NCI-H2107 treated with DMSO at 0.1 percent for 48 hours (cell line): ENCODE measurements at regions not wholly inside any gene's neighbourhood (a gene's known extent, or its start where the extent isn't known, plus 50 kb on each side); places are given as distances from the start of the nearest gene placed in this dataset.

Experiments
- DNase-seq: peaks from one replicate; lab custom pipeline; 2025; ENCODE audit not compliant: unreplicated experiment; lab: John Stamatoyannopoulos, UW

GRCh38 chr20:57794600-57795341, 85.0 kb upstream of the PMEPA1 start:
- no peak for DNase-seq

DNA sequence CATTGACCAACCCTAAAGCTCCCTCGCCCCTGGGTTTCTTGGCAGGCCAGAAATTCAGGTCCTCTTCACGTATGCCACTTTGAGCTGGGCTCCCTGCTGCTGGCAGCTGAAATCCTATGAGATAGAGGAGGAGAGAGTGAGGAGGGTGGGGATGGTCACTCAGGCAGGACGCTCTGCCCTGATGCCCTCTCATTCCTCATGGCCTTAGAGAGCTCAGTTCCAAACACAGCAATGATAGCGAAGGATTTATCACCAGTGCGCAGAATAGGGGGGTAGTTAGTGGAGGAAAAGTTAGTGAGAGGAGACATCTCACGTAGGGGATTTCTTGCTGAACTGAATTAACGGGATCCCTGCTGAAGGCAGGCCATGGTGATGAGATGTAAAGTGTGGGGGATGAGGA, 84.2 kb upstream of the PMEPA1 start:
- DNase-seq: no peak

DNA sequence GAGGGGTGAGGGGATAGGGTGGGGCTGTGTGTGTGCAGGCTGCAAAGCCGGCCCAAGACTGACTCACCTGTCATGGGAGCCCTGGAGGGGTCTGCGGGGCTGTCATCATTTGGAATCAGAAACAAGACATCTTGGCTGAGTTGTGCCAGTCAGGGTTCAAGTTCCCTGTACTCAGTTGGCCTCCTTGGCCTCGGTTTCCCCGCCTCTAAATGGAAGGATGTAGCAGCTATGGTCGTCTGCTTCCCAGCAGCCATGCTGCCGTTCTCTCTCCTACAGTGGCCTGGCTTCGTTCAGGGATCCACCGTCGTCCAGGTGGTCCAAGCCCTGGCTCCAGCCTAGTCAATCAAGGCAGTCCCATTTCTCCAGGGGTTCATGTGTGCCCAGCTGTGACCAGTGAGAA, 83.6 kb upstream of the PMEPA1 start:
- DNase-seq: no peak

DNA sequence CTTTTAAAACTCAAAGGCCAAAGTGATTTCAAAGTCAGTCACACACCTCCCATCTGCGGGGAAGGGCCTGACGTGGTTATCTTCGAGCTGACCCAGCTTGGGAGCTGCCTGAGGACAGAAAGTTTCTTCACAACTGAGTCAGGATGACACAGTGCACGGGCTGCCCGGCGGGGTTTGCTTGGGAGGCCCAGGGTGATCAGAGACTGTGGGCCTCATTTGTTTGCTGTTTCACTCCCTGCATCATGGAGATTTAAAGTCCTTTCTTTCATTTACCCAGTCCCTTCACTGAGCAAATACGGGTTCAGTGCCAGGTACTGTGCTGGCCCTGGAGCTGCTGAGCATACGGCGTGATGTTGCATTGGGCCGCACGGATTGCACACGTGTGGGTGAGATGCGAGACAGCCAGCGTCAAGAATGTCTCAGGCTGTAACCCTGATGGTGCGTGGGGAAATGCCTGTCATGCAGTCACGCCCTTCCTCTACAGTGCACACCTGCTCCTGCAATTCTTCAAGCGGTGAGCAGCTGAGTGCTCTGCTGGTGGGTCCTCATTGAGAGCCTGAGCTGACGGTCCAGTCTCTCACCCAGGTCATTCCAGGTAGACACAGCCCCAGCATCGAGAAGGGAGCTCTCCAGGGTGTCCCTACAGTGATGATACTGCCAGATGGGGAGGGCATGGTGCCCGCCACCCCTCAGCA, 82.7 kb upstream of the PMEPA1 start:
- DNase-seq: no peak

- no peak for DNase-seq
Observed at GRCh38 chr20:57791966-57792365, 82.2 kb upstream of the PMEPA1 start.

DNA sequence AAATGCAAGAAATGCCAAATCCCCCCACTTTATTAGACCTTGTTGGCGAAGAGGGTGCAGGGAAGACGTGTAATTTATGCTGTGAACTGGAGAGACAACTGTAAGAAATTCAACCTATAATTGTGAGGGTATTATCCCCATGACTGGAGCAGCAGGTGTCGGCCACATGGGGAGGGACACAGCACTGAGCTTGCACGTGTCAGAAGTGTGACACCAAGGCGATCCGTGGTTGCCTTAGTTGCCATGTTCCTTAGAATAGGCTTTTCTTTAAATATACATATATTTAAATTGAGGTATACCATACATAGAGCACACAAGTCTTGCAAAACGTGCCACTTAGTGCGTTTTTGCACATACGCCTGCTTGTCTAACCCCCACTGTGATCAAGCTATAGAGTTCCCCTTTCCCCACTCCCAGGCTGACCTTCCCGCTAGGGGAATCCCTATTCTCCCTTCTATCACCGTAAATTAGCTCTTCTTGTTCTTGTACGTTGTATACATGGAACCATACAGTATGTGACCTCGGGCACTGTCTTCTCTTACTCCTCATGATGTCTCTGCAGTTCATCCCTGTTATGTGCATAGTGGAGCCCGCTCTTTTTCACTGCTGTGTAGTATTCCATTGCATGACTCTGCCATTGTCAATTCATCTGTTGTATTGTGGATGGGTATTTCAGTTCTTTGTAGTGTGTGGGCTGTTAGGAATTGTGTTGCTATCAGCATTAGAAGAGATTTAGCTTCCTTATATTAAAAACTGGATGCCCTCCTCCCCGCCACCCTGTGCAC, 81.6 kb upstream of the PMEPA1 start:
- DNase-seq: no peak

GRCh38 chr20:57790176-57790575, 80.4 kb upstream of the PMEPA1 start:
- DNase-seq: no peak

GRCh38 chr20:57788936-57789613, 79.3 kb upstream of the PMEPA1 start:
- no peak for DNase-seq

- DNase-seq: no peak
Observed at GRCh38 chr20:57787990-57788781, 78.4 kb upstream of the PMEPA1 start.

DNA sequence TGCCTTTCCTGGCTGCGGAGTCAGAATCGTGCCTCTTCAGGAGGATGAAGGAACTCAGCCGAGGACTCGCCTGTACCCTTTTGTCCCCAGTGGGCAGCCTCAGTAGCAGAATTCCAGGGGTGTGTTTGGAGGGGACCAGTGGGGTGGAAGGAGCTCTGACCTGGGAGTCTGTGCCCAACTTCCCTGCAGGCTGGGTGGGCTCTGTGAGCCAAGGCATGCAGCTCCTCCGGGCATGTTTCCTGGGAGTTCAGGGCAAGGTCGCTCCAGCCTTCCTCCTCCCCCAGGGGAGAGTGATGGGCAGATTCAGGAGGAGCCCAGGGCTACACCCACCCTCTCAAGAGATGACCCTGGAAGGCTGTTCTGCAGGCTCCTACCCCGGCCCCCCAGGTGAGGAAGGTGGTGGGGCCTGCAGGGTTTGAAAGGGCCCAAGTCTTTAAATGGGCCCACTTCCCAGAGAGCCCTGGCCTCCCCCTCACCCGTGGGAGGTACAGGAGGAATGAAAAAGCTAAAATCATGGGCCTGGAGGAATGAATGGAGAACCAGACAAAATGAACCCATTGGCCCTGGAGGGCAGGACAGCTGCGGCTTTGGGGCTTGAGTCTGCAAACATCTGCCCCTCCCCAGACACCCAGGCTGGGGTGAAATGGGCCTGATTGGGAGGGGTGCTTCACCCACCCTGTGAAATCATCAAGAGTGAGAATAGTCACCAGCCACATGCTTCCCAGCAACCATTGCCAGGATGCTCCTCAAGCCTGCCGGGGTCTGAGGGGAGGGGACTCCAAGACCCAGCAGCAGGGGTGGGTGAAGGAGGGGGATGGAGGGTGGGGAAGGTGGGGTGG, 77.6 kb upstream of the PMEPA1 start:
- no peak for DNase-seq

GRCh38 chr20:57786304-57786932, 76.6 kb upstream of the PMEPA1 start:
- DNase-seq: no peak

DNA sequence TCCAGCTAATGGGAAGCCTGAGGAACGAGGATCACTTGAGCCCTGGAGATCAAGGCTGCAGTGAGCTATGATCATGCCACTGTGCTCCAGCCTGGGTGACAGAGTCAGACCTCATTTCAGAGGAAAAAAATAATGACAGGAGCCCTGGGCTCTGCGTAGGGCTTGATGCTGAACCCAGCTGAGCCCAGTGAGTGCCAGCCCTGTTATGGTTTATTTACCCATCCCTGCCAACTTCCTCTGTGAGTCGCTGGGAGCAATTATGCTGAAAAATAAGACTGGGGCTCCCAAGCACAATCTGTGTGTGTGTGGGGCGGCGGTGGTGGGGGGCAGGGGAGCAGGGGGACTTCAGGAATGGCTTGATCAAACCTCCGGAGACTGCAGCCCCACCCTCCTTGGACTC, 75.9 kb upstream of the PMEPA1 start:
- no peak for DNase-seq

DNA sequence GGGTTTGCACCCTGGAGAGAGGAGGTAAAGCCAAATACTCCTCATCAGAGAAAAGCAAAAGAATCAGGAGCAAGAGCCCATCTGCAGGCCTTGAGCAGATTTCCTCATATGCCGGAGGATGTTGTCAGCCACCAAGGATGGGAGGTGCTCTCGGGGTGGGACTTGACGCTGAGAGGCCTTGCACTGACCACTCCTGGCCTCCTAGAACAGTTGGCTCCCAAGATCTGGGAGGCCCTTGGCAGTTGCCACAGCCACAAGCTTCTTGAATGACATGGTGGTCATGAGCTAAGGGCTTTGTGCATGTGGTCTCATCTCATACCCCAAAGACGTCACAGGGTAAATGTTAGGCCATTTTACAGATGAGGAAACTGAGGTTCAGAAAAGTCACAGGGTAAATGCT, 75.2 kb upstream of the PMEPA1 start:
- no peak for DNase-seq

- no peak for DNase-seq
Observed at GRCh38 chr20:57783956-57784837, 74.4 kb upstream of the PMEPA1 start.

DNA sequence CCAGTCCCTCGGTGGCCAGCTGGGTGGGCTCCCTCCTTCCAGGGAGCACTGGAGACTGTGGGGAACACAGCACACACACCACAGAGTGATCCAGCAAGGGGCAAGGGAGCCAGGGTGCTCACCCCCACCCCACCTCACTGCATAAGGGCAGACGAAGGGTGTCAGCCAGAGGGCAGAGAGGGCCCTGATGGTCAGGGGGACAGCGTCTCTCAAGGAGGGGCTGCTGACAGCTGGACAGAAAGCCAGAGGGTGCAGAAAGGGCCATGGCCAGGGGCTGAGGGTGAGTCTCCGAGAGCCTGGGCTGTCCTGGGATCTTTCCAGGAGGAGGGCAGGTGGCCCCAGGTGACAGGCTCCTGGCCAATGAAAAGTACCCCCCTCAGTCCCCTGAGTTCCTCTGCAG, 73.4 kb upstream of the PMEPA1 start:
- no peak for DNase-seq

DNA sequence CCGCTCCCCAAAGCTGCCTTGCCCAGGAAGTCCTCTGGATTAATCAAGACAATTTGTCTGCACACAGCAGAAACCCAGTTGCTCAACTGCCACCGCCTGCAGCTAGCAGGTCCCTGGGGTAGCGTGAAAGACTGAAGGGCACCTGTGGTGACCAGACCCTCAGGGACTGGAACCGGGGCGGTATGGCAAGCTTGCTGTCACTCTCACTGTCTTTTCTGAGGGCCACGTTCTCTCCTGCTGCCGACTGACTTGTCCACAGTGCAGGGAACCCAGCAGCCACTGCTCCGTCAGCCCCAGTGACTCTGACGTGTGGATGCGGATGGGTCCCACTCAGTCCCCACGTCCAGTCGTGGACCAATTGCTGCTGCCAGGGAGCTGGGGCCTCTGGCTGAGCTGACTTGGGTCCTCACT, 72.8 kb upstream of the PMEPA1 start:
- DNase-seq: no peak

DNA sequence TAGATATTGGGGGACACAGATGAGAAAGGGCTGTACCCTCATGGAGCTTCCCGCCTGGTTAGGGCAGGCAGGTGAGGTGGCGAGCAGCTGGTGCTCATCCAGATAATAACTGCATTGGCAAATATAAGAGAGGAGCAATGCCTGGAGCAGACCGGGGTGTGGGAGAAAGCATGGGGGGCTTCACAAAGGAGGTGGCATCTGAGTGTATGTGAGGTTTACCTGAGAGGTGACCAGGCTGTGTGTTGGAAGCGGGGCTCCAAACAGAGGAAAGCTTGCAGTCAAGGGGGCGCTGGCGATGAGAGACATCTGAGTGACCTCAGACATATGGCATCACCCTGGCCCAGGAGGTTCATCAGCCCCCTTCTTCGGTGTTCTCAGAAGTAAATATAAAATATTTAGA, 72.1 kb upstream of the PMEPA1 start:
- DNase-seq: no peak

DNA sequence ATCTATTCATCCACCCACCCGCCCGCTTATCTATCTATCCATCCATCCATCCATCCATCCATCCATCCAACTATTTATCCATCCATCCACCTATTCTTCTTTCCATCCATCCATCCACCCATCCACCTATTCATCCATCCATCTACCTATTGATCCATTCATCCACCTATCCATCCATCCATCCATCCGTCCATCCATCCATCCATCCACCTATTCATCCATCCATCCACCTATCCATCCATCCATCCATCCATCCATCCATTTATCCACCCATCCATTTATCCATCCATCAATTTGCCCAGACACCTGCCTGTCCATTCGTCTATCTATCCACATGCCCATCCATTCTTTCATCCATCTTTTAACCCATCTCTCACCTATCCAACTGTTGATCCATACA, 71.1 kb upstream of the PMEPA1 start:
- no peak for DNase-seq
